ENCODE measurements at regions not wholly inside any gene's neighbourhood (a gene's known extent, or its start where the extent isn't known, plus 50 kb on each side); places are given as distances from the start of the nearest gene placed in this dataset.

- TF ChIP-seq CTCF (IDR thresholded peaks at IDR 0.05), result no peak
- no peak for TF ChIP-seq POLR2A (IDR thresholded peaks at IDR 0.05)
These were observed 50.3 kb upstream of the TRIB2 start for GRCh38 chr2:12666445-12666844.
